T-helper 2 cell treated with Interferon-gamma antibody and Interleukin-4, amounts not matched to agents 5 μg/mL and 100 μg/mL, for 36 hours (primary cell): ENCODE measurements at regions not wholly inside any gene's neighbourhood (a gene's known extent, or its start where the extent isn't known, plus 50 kb on each side); places are given as distances from the start of the nearest gene placed in this dataset.

Experiments
- DNase-seq: peaks from one replicate; pipeline ENCODE4 v3.0.0; 2021; ENCODE audit warnings: low spot score
- H3K27ac Mint-ChIP-seq: one replicate; pipeline ENCODE4 v1.8.0; 2021; ENCODE audit warnings: mild to moderate bottlenecking, mixed read lengths
- H3K27me3 Mint-ChIP-seq: one replicate; pipeline ENCODE4 v1.8.0; 2021; ENCODE audit warnings: low read depth, mixed read lengths
- H3K36me3 Mint-ChIP-seq: one replicate; pipeline ENCODE4 v1.8.0; 2021; ENCODE audit warnings: low read depth, mixed read lengths
- H3K4me1 Mint-ChIP-seq: one replicate; pipeline ENCODE4 v1.8.0; 2021; ENCODE audit warnings: low read depth, mixed read lengths
- H3K4me3 Mint-ChIP-seq: one replicate; pipeline ENCODE4 v1.8.0; 2022; ENCODE audit warnings: mild to moderate bottlenecking, moderate library complexity, mixed read lengths
- H3K9me3 Mint-ChIP-seq: one replicate; pipeline ENCODE4 v1.8.0; 2021; ENCODE audit warnings: mixed read lengths

GRCh38 chr3:160103397-160103796 lies 114.8 kb downstream of the IL12A start:
- peaks cover 2% of the 10 kb centered on the region for H3K4me1 Mint-ChIP-seq
- no peak for DNase-seq
- H3K9me3 Mint-ChIP-seq = no peaks in the 10 kb centered on the region
- H3K36me3 Mint-ChIP-seq = no peaks in the 10 kb centered on the region
- H3K4me3 Mint-ChIP-seq = no peak overlapping the region
- H3K27me3 Mint-ChIP-seq = peaks cover 16% of the 10 kb centered on the region
- H3K27ac Mint-ChIP-seq = no peak overlapping the region

- Mint-ChIP-seq H3K27me3 (peaks cover 18% of the 10 kb centered on the region), H3K4me3 (no peak overlapping the region), H3K36me3 (no peaks in the 10 kb centered on the region)
These were observed 117.4 kb downstream of the IL12A start for GRCh38 chr3:160105907-160106584.

GRCh38 chr3:160106905-160107861 lies 118.0 kb upstream of the C3orf80 start:
- H3K9me3 Mint-ChIP-seq = no peaks in the 10 kb centered on the region
- no peak for DNase-seq

More at GRCh38 chr3:160105907-160106584, 117.4 kb downstream of the IL12A start:
- Mint-ChIP-seq H3K9me3 (no peaks in the 10 kb centered on the region), H3K27ac (no peak overlapping the region), H3K4me1 (no peaks in the 10 kb centered on the region)
- no peak for DNase-seq

GRCh38 chr3:160108362-160108761 lies 116.9 kb upstream of the C3orf80 start:
- Mint-ChIP-seq H3K9me3 (no peaks in the 10 kb centered on the region), H3K27ac (no peak overlapping the region), H3K36me3 (no peaks in the 10 kb centered on the region), H3K4me3 (no peak overlapping the region), H3K27me3 (peaks cover 28% of the 10 kb centered on the region), H3K4me1 (no peaks in the 10 kb centered on the region)
- DNase-seq = no peak

More at GRCh38 chr3:160106905-160107861, 118.0 kb upstream of the C3orf80 start:
- Mint-ChIP-seq H3K4me1 (no peaks in the 10 kb centered on the region), H3K36me3 (no peaks in the 10 kb centered on the region), H3K27me3 (peaks cover 19% of the 10 kb centered on the region), H3K4me3 (no peak overlapping the region), H3K27ac (no peak overlapping the region)

GRCh38 chr3:160112481-160112880 lies 112.7 kb upstream of the C3orf80 start:
- H3K27me3 Mint-ChIP-seq = peaks cover 40% of the 10 kb centered on the region
- H3K4me3 Mint-ChIP-seq = no peak overlapping the region
- H3K9me3 Mint-ChIP-seq = no peaks in the 10 kb centered on the region
- no peaks in the 10 kb centered on the region for H3K4me1 Mint-ChIP-seq
- no peak for DNase-seq
- no peaks in the 10 kb centered on the region for H3K36me3 Mint-ChIP-seq
- no peak overlapping the region for H3K27ac Mint-ChIP-seq

GRCh38 chr3:160112996-160113395 lies 112.2 kb upstream of the C3orf80 start:
- Mint-ChIP-seq H3K9me3 (no peaks in the 10 kb centered on the region), H3K36me3 (no peaks in the 10 kb centered on the region), H3K4me1 (no peaks in the 10 kb centered on the region), H3K4me3 (no peak overlapping the region), H3K27ac (no peak overlapping the region), H3K27me3 (peaks cover 42% of the 10 kb centered on the region)
- no peak for DNase-seq

- no peaks in the 10 kb centered on the region for H3K36me3 Mint-ChIP-seq
These were observed 110.7 kb upstream of the C3orf80 start for GRCh38 chr3:160114355-160114995.

GRCh38 chr3:160115387-160115786 lies 109.8 kb upstream of the C3orf80 start:
- Mint-ChIP-seq H3K9me3 (peaks cover 10% of the 10 kb centered on the region), H3K36me3 (no peaks in the 10 kb centered on the region), H3K27ac (no peak overlapping the region), H3K4me3 (no peak overlapping the region), H3K4me1 (no peaks in the 10 kb centered on the region), H3K27me3 (peaks cover 46% of the 10 kb centered on the region)
- no peak for DNase-seq

More at GRCh38 chr3:160114355-160114995, 110.7 kb upstream of the C3orf80 start:
- H3K4me3 Mint-ChIP-seq = no peak overlapping the region
- DNase-seq = no peak
- H3K9me3 Mint-ChIP-seq = peaks cover 1% of the 10 kb centered on the region
- H3K4me1 Mint-ChIP-seq = no peaks in the 10 kb centered on the region
- peaks cover 42% of the 10 kb centered on the region for H3K27me3 Mint-ChIP-seq
- no peak overlapping the region for H3K27ac Mint-ChIP-seq

GRCh38 chr3:160124224-160124623 lies 101.0 kb upstream of the C3orf80 start:
- H3K9me3 Mint-ChIP-seq = peaks cover 12% of the 10 kb centered on the region
- DNase-seq = no peak
- peaks cover 5% of the 10 kb centered on the region for H3K27me3 Mint-ChIP-seq
- no peak overlapping the region for H3K27ac Mint-ChIP-seq
- peaks cover 23% of the 10 kb centered on the region for H3K4me1 Mint-ChIP-seq
- no peak overlapping the region for H3K4me3 Mint-ChIP-seq
- H3K36me3 Mint-ChIP-seq = no peaks in the 10 kb centered on the region

GRCh38 chr3:160125258-160125657 lies 100.0 kb upstream of the C3orf80 start:
- H3K27me3 Mint-ChIP-seq = peaks cover 4% of the 10 kb centered on the region
- H3K27ac Mint-ChIP-seq = no peak overlapping the region
- H3K4me1 Mint-ChIP-seq = peaks cover 26% of the 10 kb centered on the region
- DNase-seq = no peak
- H3K9me3 Mint-ChIP-seq = peaks cover 3% of the 10 kb centered on the region
- H3K4me3 Mint-ChIP-seq = no peak overlapping the region
- H3K36me3 Mint-ChIP-seq = no peaks in the 10 kb centered on the region

GRCh38 chr3:160126051-160126450 lies 99.2 kb upstream of the C3orf80 start:
- Mint-ChIP-seq H3K36me3 (no peaks in the 10 kb centered on the region), H3K4me1 (peaks cover 26% of the 10 kb centered on the region), H3K4me3 (no peak overlapping the region), H3K27me3 (peaks cover 2% of the 10 kb centered on the region), H3K9me3 (no peaks in the 10 kb centered on the region), H3K27ac (no peak overlapping the region)
- DNase-seq = no peak

GRCh38 chr3:160126761-160127160 lies 98.5 kb upstream of the C3orf80 start:
- Mint-ChIP-seq H3K9me3 (no peaks in the 10 kb centered on the region), H3K27ac (no peak overlapping the region)

GRCh38 chr3:160127308-160127707 lies 97.9 kb upstream of the C3orf80 start:
- Mint-ChIP-seq H3K4me3 (no peak overlapping the region), H3K36me3 (no peaks in the 10 kb centered on the region), H3K4me1 (peaks cover 26% of the 10 kb centered on the region), H3K27ac (no peak overlapping the region), H3K27me3 (peaks cover 2% of the 10 kb centered on the region), H3K9me3 (no peaks in the 10 kb centered on the region)
- no peak for DNase-seq

More at GRCh38 chr3:160126761-160127160, 98.5 kb upstream of the C3orf80 start:
- Mint-ChIP-seq H3K36me3 (no peaks in the 10 kb centered on the region), H3K4me3 (no peak overlapping the region), H3K27me3 (peaks cover 2% of the 10 kb centered on the region), H3K4me1 (peaks cover 26% of the 10 kb centered on the region)
- no peak for DNase-seq

GRCh38 chr3:160128056-160128455 lies 97.2 kb upstream of the C3orf80 start:
- Mint-ChIP-seq H3K4me3 (no peak overlapping the region), H3K9me3 (no peaks in the 10 kb centered on the region), H3K27me3 (peaks cover 2% of the 10 kb centered on the region), H3K27ac (no peak overlapping the region), H3K36me3 (no peaks in the 10 kb centered on the region), H3K4me1 (peaks cover 26% of the 10 kb centered on the region)
- DNase-seq = no peak
